ENCODE measurements at regions not wholly inside any gene's neighbourhood (a gene's known extent, or its start where the extent isn't known, plus 50 kb on each side); places are given as distances from the start of the nearest gene placed in this dataset.

DNA sequence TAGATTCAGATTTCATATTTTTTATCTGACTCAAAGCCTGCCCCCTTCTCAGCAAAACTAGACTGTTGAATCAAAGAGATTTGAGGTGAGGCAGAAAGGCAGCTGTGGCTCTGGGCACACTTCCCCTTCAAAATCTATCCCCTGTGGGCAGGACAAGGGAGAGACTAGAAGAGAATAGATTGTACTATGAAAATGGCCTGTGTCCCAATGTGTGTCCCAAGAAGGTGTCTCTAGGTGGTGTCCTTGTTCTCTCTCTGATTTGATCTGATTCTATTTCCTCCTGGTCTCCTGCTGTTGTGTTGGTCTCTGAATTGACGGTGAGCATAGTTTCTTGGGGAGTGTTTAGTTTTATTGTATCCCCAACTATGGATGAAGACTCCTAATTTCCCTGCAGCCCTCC lies 565.8 kb upstream of the ATP2B1 start:
- H3K4me1 ChIP-seq (ENCODE audit: control insufficient read depth, insufficient read depth, low read length): no peaks in the 10 kb centered on the region
- no peaks in the 10 kb centered on the region for H3K36me3 ChIP-seq (ENCODE audit: control insufficient read depth, insufficient read depth, low read length)
- no peaks in the 10 kb centered on the region for H3K27me3 ChIP-seq (ENCODE audit: control insufficient read depth, insufficient read depth, low read length, poor library complexity, severe bottlenecking)
- H3K27ac ChIP-seq (ENCODE audit: insufficient read depth, low read depth, low read length, poor library complexity, severe bottlenecking): no peak overlapping the region
- H3K9me3 ChIP-seq (ENCODE audit: control insufficient read depth, low read length): no peaks in the 10 kb centered on the region
- no peak overlapping the region for H3K4me3 ChIP-seq (ENCODE audit: insufficient read depth, low read depth, low read length)
- WGBS, 2 experiments: 86 to 100% methylated on average over 1 of the region's 1 CpG

DNA sequence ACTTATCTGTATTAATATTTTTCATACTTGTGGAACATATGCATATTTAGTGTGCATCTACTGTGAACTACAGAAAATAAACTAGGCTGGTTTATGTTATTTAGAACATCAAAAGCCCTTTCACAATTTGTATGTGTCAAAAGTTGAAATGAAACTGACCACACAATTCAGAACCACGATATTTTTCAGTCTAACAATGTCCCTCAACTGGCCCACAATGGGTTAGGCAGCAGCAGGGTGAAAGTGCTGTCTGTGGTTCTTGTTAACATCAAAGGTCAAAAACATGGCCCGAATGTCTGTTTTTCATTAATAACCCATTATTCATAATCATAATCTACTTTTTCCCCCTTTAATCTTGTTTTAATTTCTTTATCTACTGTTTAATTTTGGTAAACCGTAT lies 559.9 kb upstream of the ATP2B1 start:
- Histone ChIP-seq H3K4me3 (ENCODE audit: insufficient read depth, low read depth, low read length) (no peak overlapping the region), H3K27ac (ENCODE audit: insufficient read depth, low read depth, low read length, poor library complexity, severe bottlenecking) (no peak overlapping the region), H3K4me1 (ENCODE audit: control insufficient read depth, insufficient read depth, low read length) (no peaks in the 10 kb centered on the region), H3K9me3 (ENCODE audit: control insufficient read depth, low read length) (no peaks in the 10 kb centered on the region), H3K36me3 (ENCODE audit: control insufficient read depth, insufficient read depth, low read length) (no peaks in the 10 kb centered on the region), H3K27me3 (ENCODE audit: control insufficient read depth, insufficient read depth, low read length, poor library complexity, severe bottlenecking) (no peaks in the 10 kb centered on the region)
- WGBS, 2 experiments: 87 to 91% methylated on average over 3 of the region's 3 CpGs

DNA sequence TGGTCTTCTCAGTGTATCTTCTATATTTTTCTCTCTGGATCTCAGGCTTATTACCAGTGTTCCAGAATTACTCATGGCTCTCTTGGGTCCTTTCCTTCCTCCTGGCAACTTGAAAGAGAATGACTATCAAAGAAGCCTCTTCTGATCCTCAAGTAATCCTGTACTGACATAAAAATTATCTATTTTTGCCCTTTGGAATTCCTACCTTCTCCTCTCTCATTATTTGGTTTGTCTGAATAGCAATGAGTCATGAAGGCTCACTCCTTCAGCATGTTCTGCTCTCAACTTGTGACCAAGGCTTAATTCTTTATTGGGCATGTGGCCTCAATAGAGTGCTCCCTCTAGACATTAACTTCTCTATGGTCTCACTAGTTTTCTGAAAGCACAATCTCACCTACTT lies 553.6 kb upstream of the ATP2B1 start:
- Histone ChIP-seq H3K9me3 (ENCODE audit: control insufficient read depth, low read length) (no peaks in the 10 kb centered on the region), H3K36me3 (ENCODE audit: control insufficient read depth, insufficient read depth, low read length) (no peaks in the 10 kb centered on the region), H3K4me3 (ENCODE audit: insufficient read depth, low read depth, low read length) (no peak overlapping the region), H3K27me3 (ENCODE audit: control insufficient read depth, insufficient read depth, low read length, poor library complexity, severe bottlenecking) (no peaks in the 10 kb centered on the region), H3K27ac (ENCODE audit: insufficient read depth, low read depth, low read length, poor library complexity, severe bottlenecking) (no peak overlapping the region), H3K4me1 (ENCODE audit: control insufficient read depth, insufficient read depth, low read length) (no peaks in the 10 kb centered on the region)

DNA sequence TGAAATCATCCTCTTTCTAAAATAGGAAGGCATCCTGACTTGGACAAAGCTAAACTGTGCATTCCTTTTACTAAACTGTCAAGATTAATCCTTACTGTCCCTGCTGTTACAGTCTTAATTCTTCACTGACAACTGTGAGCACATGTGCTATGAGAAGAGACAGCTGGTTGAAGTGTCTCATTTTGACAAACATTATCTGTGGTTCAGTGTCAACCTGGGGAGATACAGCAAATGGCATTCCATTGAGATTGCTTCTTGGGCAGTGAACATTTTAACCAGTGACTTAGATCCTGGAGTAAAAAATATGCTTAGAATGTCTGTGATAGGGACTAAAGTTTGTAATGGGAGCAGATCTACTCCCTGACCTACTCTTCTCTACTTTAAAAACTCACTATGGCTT lies 552.6 kb upstream of the ATP2B1 start:
- no peaks in the 10 kb centered on the region for H3K4me1 ChIP-seq (ENCODE audit: control insufficient read depth, insufficient read depth, low read length)

DNA sequence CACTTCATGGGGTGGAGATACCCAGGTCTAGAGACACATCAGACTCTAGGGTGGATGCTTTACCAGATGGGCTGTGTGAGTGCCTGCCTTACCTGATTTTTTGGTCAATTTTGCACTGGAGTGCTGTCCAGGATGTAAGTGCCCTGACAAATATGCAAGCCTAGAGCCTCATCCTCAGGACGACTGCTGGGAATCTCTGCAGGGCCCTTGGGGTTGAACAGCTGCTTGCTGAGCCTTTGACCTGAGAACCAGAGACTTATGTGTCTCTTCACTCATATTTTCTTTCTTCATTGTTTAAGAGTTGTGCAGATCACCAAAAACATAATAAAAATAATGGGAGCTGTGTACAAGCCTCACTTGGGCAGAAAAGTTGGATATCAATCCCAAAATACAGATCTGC lies 551.5 kb upstream of the ATP2B1 start:
- H3K27me3 ChIP-seq (ENCODE audit: control insufficient read depth, insufficient read depth, low read length, poor library complexity, severe bottlenecking): no peaks in the 10 kb centered on the region
- H3K4me1 ChIP-seq (ENCODE audit: control insufficient read depth, insufficient read depth, low read length): no peaks in the 10 kb centered on the region
- no peak overlapping the region for H3K27ac ChIP-seq (ENCODE audit: insufficient read depth, low read depth, low read length, poor library complexity, severe bottlenecking)
- H3K4me3 ChIP-seq (ENCODE audit: insufficient read depth, low read depth, low read length): no peak overlapping the region
- H3K36me3 ChIP-seq (ENCODE audit: control insufficient read depth, insufficient read depth, low read length): no peaks in the 10 kb centered on the region
- H3K9me3 ChIP-seq (ENCODE audit: control insufficient read depth, low read length): no peaks in the 10 kb centered on the region
- 88 to 89% methylated on average over 1 of the region's 1 CpG for WGBS, 2 experiments

More for the DNA sequence above, 552.6 kb upstream of the ATP2B1 start:
- Histone ChIP-seq H3K36me3 (ENCODE audit: control insufficient read depth, insufficient read depth, low read length) (no peaks in the 10 kb centered on the region), H3K4me3 (ENCODE audit: insufficient read depth, low read depth, low read length) (no peak overlapping the region), H3K27me3 (ENCODE audit: control insufficient read depth, insufficient read depth, low read length, poor library complexity, severe bottlenecking) (no peaks in the 10 kb centered on the region), H3K27ac (ENCODE audit: insufficient read depth, low read depth, low read length, poor library complexity, severe bottlenecking) (no peak overlapping the region), H3K9me3 (ENCODE audit: control insufficient read depth, low read length) (no peaks in the 10 kb centered on the region)

DNA sequence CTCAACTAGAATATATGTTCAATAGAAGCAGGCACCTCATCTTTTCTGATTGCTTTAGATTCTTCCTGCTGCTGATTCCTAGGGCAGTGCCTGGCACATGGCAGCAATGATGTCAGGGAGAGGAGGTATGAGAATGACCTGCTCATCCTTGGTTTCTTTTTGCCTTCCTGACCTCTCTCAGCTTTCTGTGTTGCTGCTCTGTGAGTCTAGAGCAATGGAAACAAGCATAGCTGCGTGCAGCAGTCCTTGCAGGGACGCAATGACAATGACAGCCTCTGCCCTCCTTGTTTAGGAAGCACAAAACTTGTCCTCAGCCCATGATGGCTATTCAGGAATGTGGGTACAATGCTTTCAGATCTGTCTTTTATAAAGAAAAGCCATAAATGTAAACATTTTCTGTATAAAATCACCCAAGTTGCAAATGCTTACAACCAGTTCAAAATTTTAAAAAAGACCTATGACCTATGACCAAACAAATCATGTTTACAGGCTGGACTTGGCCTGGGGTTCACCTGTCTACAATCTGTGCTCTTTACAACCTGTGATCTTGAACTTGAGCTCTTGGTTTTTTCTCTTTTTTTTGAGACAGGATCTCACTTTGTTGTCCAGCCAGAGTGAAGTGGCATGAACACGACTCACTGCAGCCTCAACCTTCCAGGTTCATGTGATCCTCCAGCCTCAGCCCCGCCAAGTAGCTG lies 549.4 kb upstream of the ATP2B1 start:
- no peaks in the 10 kb centered on the region for H3K4me1 ChIP-seq (ENCODE audit: control insufficient read depth, insufficient read depth, low read length)
- WGBS, 2 experiments: 90 to 92% methylated on average over 4 of the region's 4 CpGs
- H3K27ac ChIP-seq (ENCODE audit: insufficient read depth, low read depth, low read length, poor library complexity, severe bottlenecking): no peak overlapping the region
- no peaks in the 10 kb centered on the region for H3K27me3 ChIP-seq (ENCODE audit: control insufficient read depth, insufficient read depth, low read length, poor library complexity, severe bottlenecking)
- no peak overlapping the region for H3K4me3 ChIP-seq (ENCODE audit: insufficient read depth, low read depth, low read length)
- no peaks in the 10 kb centered on the region for H3K9me3 ChIP-seq (ENCODE audit: control insufficient read depth, low read length)
- H3K36me3 ChIP-seq (ENCODE audit: control insufficient read depth, insufficient read depth, low read length): no peaks in the 10 kb centered on the region

DNA sequence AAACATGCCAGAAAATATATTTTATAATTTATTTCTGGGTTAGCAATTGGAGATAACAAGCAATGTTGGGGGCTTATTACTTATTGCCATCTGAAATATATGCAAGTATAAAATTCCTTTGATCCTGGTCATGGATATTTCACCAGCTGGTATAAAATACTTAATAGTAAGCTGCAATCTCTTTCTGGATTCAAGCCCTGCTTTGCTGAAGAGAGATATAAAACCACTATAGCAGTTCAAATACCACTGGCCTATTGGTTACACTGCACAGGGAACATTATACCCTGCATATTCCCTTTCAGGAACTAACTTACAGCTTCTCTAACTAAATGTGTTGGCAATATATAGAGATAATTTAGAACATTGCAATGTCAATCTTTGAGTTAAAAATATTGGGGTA lies 546.2 kb upstream of the ATP2B1 start:
- H3K27ac ChIP-seq (ENCODE audit: insufficient read depth, low read depth, low read length, poor library complexity, severe bottlenecking): no peak overlapping the region
- no peaks in the 10 kb centered on the region for H3K4me1 ChIP-seq (ENCODE audit: control insufficient read depth, insufficient read depth, low read length)
- no peak overlapping the region for H3K4me3 ChIP-seq (ENCODE audit: insufficient read depth, low read depth, low read length)
- H3K9me3 ChIP-seq (ENCODE audit: control insufficient read depth, low read length): no peaks in the 10 kb centered on the region
- no peaks in the 10 kb centered on the region for H3K36me3 ChIP-seq (ENCODE audit: control insufficient read depth, insufficient read depth, low read length)
- H3K27me3 ChIP-seq (ENCODE audit: control insufficient read depth, insufficient read depth, low read length, poor library complexity, severe bottlenecking): no peaks in the 10 kb centered on the region

DNA sequence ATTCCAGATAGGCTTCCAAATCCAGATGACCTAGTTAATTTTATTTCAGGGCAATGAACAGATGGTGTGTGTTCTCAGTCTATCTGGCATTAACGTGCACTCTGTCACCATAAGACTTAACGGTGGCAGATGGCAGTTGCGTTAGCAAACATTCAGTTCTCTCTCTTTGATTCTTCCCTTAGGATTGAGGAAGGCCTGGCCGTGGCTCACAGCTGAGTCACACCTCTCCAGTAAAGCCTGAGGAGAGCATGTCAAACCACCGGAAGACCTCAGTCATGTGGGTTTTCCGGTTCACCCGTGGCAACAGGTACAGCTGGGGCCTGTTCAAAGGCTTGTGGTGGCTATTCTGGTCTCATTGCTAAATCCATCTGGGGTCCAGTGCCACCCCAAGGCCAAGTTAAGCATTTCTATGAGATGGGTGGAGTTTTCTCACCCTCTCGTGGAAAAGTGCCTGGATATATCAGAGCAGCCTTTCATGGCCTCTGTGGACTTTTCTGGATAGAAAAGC lies 545.1 kb upstream of the ATP2B1 start:
- no peak overlapping the region for H3K27ac ChIP-seq (ENCODE audit: insufficient read depth, low read depth, low read length, poor library complexity, severe bottlenecking)
- 91 to 93% methylated on average over 8 of the region's 8 CpGs for WGBS, 2 experiments
- no peaks in the 10 kb centered on the region for H3K27me3 ChIP-seq (ENCODE audit: control insufficient read depth, insufficient read depth, low read length, poor library complexity, severe bottlenecking)
- no peaks in the 10 kb centered on the region for H3K9me3 ChIP-seq (ENCODE audit: control insufficient read depth, low read length)
- H3K4me3 ChIP-seq (ENCODE audit: insufficient read depth, low read depth, low read length): no peak overlapping the region
- H3K36me3 ChIP-seq (ENCODE audit: control insufficient read depth, insufficient read depth, low read length): no peaks in the 10 kb centered on the region
- H3K4me1 ChIP-seq (ENCODE audit: control insufficient read depth, insufficient read depth, low read length): no peaks in the 10 kb centered on the region

DNA sequence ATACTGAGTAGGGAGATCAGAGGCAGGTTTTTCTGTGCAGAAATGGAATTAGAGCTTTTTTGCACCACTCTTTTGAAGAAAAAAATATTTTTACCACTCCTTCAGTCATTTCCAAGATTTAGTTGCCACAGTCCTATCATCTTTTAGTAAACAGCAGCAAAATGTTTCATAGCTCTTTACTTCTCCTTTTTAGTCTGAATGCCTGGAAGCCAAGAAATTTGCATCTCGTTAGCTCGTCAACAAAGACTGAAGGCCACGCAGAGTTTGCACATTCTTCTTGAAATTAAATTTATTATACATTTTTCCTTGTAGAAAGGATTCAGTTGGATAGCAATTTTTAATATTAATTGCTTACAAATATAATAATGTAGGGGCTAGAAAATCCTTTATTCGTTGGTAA lies 544.5 kb upstream of the ATP2B1 start:
- Histone ChIP-seq H3K36me3 (ENCODE audit: control insufficient read depth, insufficient read depth, low read length) (no peaks in the 10 kb centered on the region), H3K27ac (ENCODE audit: insufficient read depth, low read depth, low read length, poor library complexity, severe bottlenecking) (no peak overlapping the region), H3K4me1 (ENCODE audit: control insufficient read depth, insufficient read depth, low read length) (no peaks in the 10 kb centered on the region), H3K4me3 (ENCODE audit: insufficient read depth, low read depth, low read length) (no peak overlapping the region), H3K27me3 (ENCODE audit: control insufficient read depth, insufficient read depth, low read length, poor library complexity, severe bottlenecking) (no peaks in the 10 kb centered on the region), H3K9me3 (ENCODE audit: control insufficient read depth, low read length) (no peaks in the 10 kb centered on the region)
- 90 to 100% methylated on average over 1 to 2 of the region's 4 CpGs for WGBS, 2 experiments

DNA sequence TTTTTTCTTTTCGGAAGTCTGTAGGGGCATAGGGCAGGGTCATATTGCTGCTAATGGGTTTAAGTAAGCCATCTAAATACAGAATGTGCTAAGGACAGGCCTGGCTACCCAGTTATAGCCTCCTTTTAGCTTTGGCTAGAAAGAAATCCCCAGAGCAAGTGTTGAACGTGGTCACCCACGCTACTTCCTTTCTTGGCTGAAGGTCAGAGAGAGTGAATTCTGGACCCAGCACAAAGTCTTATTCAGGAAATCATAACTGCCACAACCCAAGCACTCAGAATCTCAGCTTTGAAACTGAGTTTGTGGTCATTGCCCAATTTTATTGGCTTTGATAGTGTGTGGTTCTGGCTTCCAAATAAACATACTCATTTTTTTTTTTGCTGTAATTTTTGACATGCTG lies 542.1 kb upstream of the ATP2B1 start:
- no peak overlapping the region for H3K4me3 ChIP-seq (ENCODE audit: insufficient read depth, low read depth, low read length)
- no peaks in the 10 kb centered on the region for H3K4me1 ChIP-seq (ENCODE audit: control insufficient read depth, insufficient read depth, low read length)
- 89 to 94% methylated on average over 2 to 3 of the region's 3 CpGs for WGBS, 2 experiments
- H3K36me3 ChIP-seq (ENCODE audit: control insufficient read depth, insufficient read depth, low read length): no peaks in the 10 kb centered on the region
- no peaks in the 10 kb centered on the region for H3K9me3 ChIP-seq (ENCODE audit: control insufficient read depth, low read length)
- no peak overlapping the region for H3K27ac ChIP-seq (ENCODE audit: insufficient read depth, low read depth, low read length, poor library complexity, severe bottlenecking)
- H3K27me3 ChIP-seq (ENCODE audit: control insufficient read depth, insufficient read depth, low read length, poor library complexity, severe bottlenecking): no peaks in the 10 kb centered on the region

DNA sequence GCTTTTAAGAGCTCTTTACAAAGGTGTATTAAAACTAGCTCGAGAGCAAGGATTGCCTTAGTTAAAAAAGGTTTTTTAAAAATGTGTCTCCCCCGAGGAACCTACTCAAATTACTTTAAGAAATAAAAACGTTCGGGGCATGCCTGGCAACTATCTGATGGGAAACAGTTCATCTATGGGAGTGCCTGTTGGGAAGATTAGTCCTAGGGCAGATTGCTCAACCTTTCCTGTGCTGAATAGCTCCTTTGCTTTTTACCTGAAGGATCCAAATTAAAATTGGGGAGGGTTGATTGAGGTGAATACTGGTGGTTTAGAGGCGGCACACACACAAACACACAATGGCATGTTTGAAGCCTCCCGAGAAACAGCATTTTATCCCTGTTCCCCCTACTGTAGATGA lies 541.4 kb upstream of the ATP2B1 start:
- Histone ChIP-seq H3K4me3 (ENCODE audit: insufficient read depth, low read depth, low read length) (no peak overlapping the region), H3K36me3 (ENCODE audit: control insufficient read depth, insufficient read depth, low read length) (no peaks in the 10 kb centered on the region), H3K27me3 (ENCODE audit: control insufficient read depth, insufficient read depth, low read length, poor library complexity, severe bottlenecking) (no peaks in the 10 kb centered on the region), H3K9me3 (ENCODE audit: control insufficient read depth, low read length) (no peaks in the 10 kb centered on the region), H3K27ac (ENCODE audit: insufficient read depth, low read depth, low read length, poor library complexity, severe bottlenecking) (no peak overlapping the region), H3K4me1 (ENCODE audit: control insufficient read depth, insufficient read depth, low read length) (no peaks in the 10 kb centered on the region)
- WGBS, 2 experiments: 88 to 91% methylated on average over 6 of the region's 6 CpGs
